Chondrocyte (in vitro differentiated cells): ENCODE measurements at regions not wholly inside any gene's neighbourhood (a gene's known extent, or its start where the extent isn't known, plus 50 kb on each side); places are given as distances from the start of the nearest gene placed in this dataset.
"Not testable (repeated sequence)": the region's sequence is repeated elsewhere in the genome, so short reads cannot be mapped to it uniquely, and the experiment has no call there.

Source experiments
- DNase-seq: peaks from one replicate; pipeline ENCODE4 v3.0.0; 2021; ENCODE audit warnings: mixed read lengths, low spot score
- H3K27ac Mint-ChIP-seq: one replicate; pipeline ENCODE4 v1.8.0; 2021; ENCODE audit warnings: mild to moderate bottlenecking, moderate library complexity, mixed read lengths; ENCODE audit not compliant: unreplicated experiment
- H3K27me3 Mint-ChIP-seq: 2 replicates; pipeline ENCODE4 v1.8.0; 2021; ENCODE audit warnings: low read depth, mixed read lengths
- H3K36me3 Mint-ChIP-seq: 2 replicates; pipeline ENCODE4 v1.8.0; 2021; ENCODE audit warnings: low read depth, mixed read lengths
- H3K4me1 Mint-ChIP-seq: 2 replicates; pipeline ENCODE4 v1.8.0; 2021; ENCODE audit warnings: low read depth, mild to moderate bottlenecking, mixed read lengths
- H3K4me3 Mint-ChIP-seq: one replicate; pipeline ENCODE4 v1.8.0; 2021; ENCODE audit warnings: mild to moderate bottlenecking, moderate library complexity, mixed read lengths; ENCODE audit not compliant: unreplicated experiment
- H3K9me3 Mint-ChIP-seq: 2 replicates; pipeline ENCODE4 v1.8.0; 2021; ENCODE audit warnings: low read depth, mixed read lengths
- TF ChIP-seq, protein P1 (sequence below): fragments of 200-600 bp; sonication (generic); IDR thresholded peaks from 2 replicates; pipeline ENCODE4 v1.5.0; 2021; ENCODE audit warnings: antibody characterized with exemption, mild to moderate bottlenecking, moderate library complexity

DNA sequence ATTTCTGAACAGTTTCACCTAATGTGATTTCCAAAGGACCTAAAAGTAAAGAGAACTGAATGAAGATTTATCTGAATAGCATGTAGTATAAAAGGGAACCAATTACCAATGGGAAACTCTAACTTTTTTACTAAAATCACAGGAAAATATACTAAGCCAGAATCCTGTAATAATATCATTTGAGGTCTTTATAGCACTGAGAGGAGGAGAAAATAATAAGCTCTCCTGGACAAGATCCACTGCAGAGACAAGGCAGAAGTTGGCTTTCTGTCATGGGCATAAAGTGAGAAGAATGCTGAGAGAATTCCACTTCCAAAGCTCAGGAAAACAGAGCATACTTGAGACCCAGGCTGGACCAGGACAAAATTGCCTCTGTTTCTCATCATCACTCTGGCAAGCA, 1131.4 kb downstream of the SORCS1 start:
- Mint-ChIP-seq H3K4me1 (no peaks in the 10 kb centered on the region), H3K36me3 (no peaks in the 10 kb centered on the region), H3K9me3 (peaks cover 8% of the 10 kb centered on the region), H3K27ac (no peak overlapping the region), H3K27me3 (peaks cover 2% of the 10 kb centered on the region), H3K4me3 (no peak overlapping the region)
- TF ChIP-seq, protein P1, sequence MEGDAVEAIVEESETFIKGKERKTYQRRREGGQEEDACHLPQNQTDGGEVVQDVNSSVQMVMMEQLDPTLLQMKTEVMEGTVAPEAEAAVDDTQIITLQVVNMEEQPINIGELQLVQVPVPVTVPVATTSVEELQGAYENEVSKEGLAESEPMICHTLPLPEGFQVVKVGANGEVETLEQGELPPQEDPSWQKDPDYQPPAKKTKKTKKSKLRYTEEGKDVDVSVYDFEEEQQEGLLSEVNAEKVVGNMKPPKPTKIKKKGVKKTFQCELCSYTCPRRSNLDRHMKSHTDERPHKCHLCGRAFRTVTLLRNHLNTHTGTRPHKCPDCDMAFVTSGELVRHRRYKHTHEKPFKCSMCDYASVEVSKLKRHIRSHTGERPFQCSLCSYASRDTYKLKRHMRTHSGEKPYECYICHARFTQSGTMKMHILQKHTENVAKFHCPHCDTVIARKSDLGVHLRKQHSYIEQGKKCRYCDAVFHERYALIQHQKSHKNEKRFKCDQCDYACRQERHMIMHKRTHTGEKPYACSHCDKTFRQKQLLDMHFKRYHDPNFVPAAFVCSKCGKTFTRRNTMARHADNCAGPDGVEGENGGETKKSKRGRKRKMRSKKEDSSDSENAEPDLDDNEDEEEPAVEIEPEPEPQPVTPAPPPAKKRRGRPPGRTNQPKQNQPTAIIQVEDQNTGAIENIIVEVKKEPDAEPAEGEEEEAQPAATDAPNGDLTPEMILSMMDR = no peak
- DNase-seq = no peak

DNA sequence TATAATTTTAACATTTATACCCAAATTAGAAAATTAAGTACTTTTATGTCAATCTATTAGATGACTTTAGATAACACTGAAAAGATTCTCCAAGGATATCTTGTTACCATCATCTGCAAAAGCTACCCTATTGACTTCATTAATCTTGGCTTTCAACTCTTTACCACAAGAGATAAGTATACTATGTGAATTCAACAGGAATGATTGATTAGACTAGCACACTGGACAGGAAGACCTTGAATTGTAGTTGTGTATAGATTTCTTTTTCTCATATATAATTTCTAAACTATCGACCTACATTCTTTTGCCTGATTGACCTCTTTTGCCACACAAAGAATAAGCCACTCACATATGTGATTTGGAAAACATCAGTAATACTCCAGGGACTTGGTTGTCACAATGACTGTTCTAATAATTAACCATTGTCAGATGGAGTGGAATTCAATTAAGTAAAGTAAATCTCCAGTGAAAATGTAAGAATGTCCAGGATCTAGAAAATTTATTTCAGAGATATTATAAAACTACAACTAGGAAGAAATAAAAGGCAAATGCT, 1132.0 kb downstream of the SORCS1 start:
- Mint-ChIP-seq H3K27ac (no peak overlapping the region), H3K27me3 (peaks cover 2% of the 10 kb centered on the region), H3K4me1 (no peaks in the 10 kb centered on the region), H3K9me3 (peaks cover 5% of the 10 kb centered on the region), H3K4me3 (no peak overlapping the region), H3K36me3 (no peaks in the 10 kb centered on the region)
- no peak for DNase-seq
- TF ChIP-seq, protein P1 = no peak

DNA sequence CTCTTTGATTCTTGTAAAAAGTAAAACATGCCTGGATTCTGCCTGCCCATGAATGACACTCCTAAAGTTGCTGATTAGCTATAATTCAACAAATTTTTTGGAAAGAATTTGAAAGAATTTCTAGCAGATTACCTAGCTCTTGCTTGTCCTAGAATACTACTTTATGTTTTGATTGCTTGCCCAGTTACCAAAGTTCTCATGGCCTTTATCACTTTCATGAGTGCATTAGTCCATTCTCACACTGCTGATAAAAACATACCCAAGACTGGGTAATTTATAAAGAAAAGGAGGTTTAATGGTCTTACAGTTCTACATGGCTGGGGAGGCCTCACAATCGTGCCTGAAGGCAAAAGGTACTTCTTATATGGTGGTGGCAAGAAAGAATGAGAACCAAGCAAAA, 1137.3 kb downstream of the SORCS1 start:
- Mint-ChIP-seq H3K9me3 (peaks cover 7% of the 10 kb centered on the region), H3K27me3 (peaks cover 2% of the 10 kb centered on the region), H3K4me3 (no peak overlapping the region), H3K27ac (no peak overlapping the region), H3K4me1 (no peaks in the 10 kb centered on the region), H3K36me3 (no peaks in the 10 kb centered on the region)
- no peak for DNase-seq
- TF ChIP-seq, protein P1 = no peak

DNA sequence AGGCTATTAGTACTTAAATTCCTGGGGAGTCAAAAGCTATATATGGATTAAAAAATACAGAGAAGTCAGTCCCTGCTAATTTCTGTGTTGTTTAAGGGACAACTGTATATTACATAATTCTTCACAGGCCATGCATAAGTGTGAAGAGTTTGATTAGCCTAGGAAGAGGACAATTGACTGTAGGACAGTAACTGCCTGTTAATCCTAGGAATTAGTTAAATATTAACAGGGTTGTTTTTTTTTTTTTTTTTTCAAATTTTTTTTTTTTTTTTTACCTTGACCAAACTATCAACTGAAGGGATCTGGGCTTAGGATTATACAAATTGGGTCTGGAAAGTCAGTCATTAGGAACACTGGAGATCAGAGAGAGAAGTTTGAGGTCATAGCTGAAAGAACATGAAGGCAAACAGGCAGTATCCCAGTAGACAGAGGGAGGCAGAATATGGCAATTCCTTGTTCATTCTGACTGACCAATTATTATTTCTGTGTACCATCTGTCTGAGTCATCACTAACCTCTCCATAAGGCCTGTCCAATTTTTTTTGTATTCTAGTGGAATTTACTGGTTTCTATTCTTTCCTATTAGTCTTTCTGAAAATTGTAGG, 1139.2 kb downstream of the SORCS1 start:
- Mint-ChIP-seq H3K27me3 (peaks cover 2% of the 10 kb centered on the region), H3K9me3 (peaks cover 11% of the 10 kb centered on the region), H3K4me1 (no peaks in the 10 kb centered on the region), H3K4me3 (no peak overlapping the region), H3K36me3 (no peaks in the 10 kb centered on the region), H3K27ac (no peak overlapping the region)
- DNase-seq = no peak
- TF ChIP-seq, protein P1 = no peak

DNA sequence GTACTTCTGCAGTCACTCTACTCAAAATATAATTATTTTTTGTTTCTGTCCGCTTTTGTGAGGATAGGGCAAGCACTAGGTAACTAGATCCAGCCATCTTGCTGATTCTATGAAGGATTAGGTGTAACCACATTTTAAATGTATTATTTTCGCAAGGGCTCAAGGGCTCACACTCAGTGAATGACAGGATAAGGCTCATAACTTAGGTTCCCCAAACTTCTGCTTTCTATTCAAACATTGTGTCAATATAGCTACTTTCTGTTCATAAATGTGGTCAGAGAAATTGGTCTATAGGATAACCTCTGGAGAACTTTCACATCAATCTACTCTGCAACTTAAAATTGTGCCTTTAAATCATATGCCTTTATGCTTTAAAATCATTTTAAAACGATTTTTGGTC, 1141.2 kb downstream of the SORCS1 start:
- DNase-seq = no peak
- Mint-ChIP-seq H3K4me1 (no peaks in the 10 kb centered on the region), H3K4me3 (no peak overlapping the region), H3K27ac (no peak overlapping the region), H3K9me3 (peaks cover 11% of the 10 kb centered on the region), H3K27me3 (peaks cover under 1% of the 10 kb centered on the region), H3K36me3 (no peaks in the 10 kb centered on the region)
- TF ChIP-seq, protein P1 = no peak

DNA sequence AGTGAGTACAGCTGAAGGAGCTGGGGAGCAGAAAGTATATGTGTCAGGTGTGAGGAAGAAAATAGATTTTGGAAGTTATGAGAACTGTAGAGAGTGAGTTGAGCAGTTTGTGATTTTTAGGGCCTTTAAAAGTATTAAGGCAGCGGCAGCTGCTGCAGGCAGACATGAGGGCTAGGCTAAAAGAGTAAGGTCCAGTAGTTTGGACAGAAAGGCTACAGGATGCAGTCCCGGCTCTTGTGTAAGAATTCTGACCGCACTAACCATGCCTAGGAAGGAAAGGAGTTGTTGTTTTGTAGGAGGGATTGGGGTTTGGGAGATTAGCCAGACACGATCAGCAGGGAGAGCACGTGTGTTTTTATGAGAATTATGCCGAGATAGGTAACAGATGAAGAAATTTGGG, 1144.9 kb downstream of the SORCS1 start:
- H3K4me1 Mint-ChIP-seq, H3K36me3 Mint-ChIP-seq: not testable (repeated sequence)

DNA sequence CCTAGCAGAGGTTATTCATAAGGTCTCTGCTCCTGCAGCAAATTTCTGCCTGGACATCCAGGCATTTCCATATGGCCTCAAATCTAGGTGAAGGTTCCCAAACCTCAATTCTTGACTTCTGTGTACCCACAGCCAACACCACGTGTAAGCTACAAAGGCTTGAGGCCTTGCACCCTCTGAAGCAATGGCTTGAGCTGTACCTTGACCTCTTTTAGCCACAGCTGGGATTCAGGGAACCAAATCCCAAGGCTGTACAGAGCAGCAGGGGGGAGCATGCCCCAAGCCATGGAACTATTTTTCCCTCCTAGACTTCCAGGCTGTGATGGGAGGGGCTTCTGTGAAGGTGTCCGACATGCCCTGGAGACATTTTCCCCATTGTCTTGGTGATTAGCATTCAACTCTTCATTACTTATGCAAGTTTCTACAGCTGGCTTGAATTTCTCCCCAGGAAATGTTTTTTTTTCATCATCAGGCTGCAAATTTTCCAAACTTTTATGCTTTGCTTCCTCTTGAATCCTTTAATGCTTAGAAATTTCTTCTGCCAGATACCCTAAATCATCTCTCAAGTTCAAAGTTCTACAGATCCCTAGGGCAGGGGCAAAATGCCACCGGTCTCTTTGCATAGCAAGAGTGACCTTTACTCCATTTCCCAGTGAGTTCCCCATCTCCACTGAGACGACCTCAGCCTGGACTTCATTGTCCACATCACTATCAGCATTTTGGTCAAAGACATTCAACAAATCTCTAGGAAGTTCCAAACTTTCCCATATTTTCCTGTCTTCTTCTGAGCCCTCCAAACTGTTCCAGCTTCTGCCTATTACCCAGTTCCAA, 1148.9 kb downstream of the SORCS1 start:
- not testable (repeated sequence) for H3K27me3 Mint-ChIP-seq, H3K4me3 Mint-ChIP-seq, H3K36me3 Mint-ChIP-seq, DNase-seq, H3K27ac Mint-ChIP-seq, H3K4me1 Mint-ChIP-seq
- peaks cover 13% of the 10 kb centered on the region for H3K9me3 Mint-ChIP-seq

More for the DNA sequence above, 1144.9 kb downstream of the SORCS1 start:
- not testable (repeated sequence) for H3K27ac Mint-ChIP-seq, DNase-seq, H3K4me3 Mint-ChIP-seq, H3K27me3 Mint-ChIP-seq
- H3K9me3 Mint-ChIP-seq = peaks cover 13% of the 10 kb centered on the region
